SJCRH30 (cell line): ENCODE measurements at regions not wholly inside any gene's neighbourhood (a gene's known extent, or its start where the extent isn't known, plus 50 kb on each side); places are given as distances from the start of the nearest gene placed in this dataset.
"Not testable (repeated sequence)": the region's sequence is repeated elsewhere in the genome, so short reads cannot be mapped to it uniquely, and the experiment has no call there.

Source experiments
- DNase-seq, 2 experiments: peaks; one replicate each; pipeline ENCODE4 v3.0.0-alpha.2; 2015 to 2020
- H3K27ac ChIP-seq: fragments of 250-450 bp; sonication (Bioruptor Pico); 2 replicates; pipeline ENCODE4 v1.5.1; 2020; ENCODE audit warnings: mild to moderate bottlenecking, moderate library complexity
- H3K27me3 ChIP-seq: fragments of 250-450 bp; sonication (Bioruptor Pico); 2 replicates; pipeline ENCODE4 v1.5.1; 2020; ENCODE audit warnings: mild to moderate bottlenecking, moderate library complexity
- H3K36me3 ChIP-seq: fragments of 250-450 bp; sonication (Bioruptor Pico); 2 replicates; pipeline ENCODE4 v1.5.1; 2020; ENCODE audit warnings: mild to moderate bottlenecking, moderate library complexity
- H3K4me1 ChIP-seq: fragments of 250-450 bp; sonication (Bioruptor Pico); 2 replicates; pipeline ENCODE4 v1.5.1; 2020; ENCODE audit warnings: mild to moderate bottlenecking, moderate library complexity
- H3K4me3 ChIP-seq: fragments of 250-450 bp; sonication (Bioruptor Pico); 2 replicates; pipeline ENCODE4 v1.5.1; 2020; ENCODE audit warnings: mild to moderate bottlenecking, moderate library complexity
- H3K9me3 ChIP-seq: fragments of 250-450 bp; sonication (Bioruptor Pico); replicated peaks from 2 replicates; pipeline ENCODE4 v1.5.1; 2020; ENCODE audit warnings: mild to moderate bottlenecking, moderate library complexity

DNA sequence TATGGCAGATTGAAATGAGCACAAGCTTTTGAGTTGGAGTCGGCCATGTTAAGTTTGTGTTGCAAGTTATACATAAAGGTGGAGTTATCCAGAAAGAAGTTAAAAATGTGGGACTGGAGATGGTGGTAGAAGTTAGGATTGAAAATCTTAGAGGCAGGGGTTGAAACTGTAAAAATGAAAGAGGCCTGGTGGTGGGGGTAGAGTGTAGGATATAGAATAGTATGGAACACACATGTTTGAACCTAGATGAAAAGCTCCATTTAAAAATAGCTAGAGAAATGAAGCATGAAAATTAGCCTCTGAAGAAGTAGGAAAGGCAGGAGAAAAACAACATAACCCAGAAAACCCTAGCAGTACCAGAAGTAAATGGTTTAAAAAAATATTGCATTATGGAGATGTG is 131.8 kb upstream of the ENPEP start:
- Histone ChIP-seq H3K27me3 (no peaks in the 10 kb centered on the region), H3K4me3 (no peak overlapping the region), H3K9me3 (no peaks in the 10 kb centered on the region), H3K4me1 (no peaks in the 10 kb centered on the region; the same call in 1 of the 2 replicates), H3K27ac (peak overlapping the region; percentile 28), H3K36me3 (no peaks in the 10 kb centered on the region)
- peak; percentile 38 to 74 for DNase-seq

DNA sequence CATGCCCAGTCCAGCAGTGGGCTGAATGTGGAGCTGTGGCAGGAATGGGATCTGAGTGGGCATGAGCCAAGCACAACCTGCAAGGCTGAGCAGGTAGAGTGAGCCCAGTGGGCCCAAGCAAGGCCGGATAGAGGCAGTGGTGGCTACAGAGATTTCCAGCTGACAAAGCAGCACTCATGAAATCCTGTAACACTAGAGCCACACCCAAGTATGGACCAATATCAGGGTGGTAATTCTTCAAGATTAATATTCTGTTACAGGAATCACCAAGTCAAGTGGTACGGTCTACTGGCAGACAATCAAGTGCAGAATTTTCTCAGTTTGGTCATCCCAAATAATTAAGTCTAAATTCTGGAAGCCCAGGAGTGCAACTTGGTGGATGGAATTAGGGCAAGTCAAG is 132.4 kb upstream of the ENPEP start:
- Histone ChIP-seq H3K27me3 (no peaks in the 10 kb centered on the region), H3K4me1 (no peaks in the 10 kb centered on the region; the same call in 1 of the 2 replicates), H3K4me3 (no peak overlapping the region)

DNA sequence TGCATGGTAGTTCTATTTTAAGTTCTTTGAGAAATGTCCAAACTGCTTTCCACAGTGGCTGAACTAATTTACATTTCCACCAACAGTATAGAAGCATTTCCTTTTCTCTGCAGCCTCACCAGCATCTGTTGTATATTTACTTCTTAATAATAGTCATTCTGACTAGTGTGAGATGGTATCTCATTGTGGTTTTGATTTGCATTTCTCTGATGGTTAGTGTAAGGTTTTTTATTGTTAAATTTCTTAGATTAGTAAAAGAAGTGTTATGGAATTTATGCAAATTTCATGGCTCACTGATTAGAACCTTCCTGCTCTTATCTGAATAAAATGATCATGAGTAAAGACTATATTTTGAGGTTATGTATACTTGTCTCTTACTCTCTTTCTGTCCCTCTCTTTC is 134.8 kb upstream of the ENPEP start:
- not testable (repeated sequence) for H3K4me3 ChIP-seq

More for the DNA sequence above, 132.4 kb upstream of the ENPEP start:
- no peak for DNase-seq
- H3K36me3 ChIP-seq, result no peaks in the 10 kb centered on the region
- no peaks in the 10 kb centered on the region for H3K9me3 ChIP-seq
- H3K27ac ChIP-seq, result no peak overlapping the region

DNA sequence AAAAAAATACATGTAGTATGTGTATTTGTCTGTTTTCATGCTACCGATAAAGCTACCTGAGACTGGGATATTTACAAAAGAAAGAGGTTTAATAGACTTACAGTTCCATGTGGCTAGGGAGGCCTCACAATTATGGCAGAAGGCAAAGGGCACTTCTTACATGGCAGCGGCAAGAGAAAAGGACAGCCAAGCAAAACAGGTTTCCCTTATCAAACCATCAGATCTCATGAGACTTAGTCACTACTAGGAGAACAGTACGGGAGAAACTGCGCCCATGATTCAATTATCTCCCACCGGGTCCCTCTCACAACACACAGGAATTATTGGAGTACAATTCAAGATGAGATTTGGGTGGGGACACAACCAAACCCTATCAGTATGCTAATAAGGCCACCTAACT is 137.0 kb upstream of the ELOVL6 start:
- no peak overlapping the region for H3K27ac ChIP-seq
- DNase-seq, result no peak
- H3K9me3 ChIP-seq, result no peaks in the 10 kb centered on the region

More for the DNA sequence above, 134.8 kb upstream of the ENPEP start:
- not testable (repeated sequence) for H3K27ac ChIP-seq, H3K4me1 ChIP-seq, DNase-seq, H3K36me3 ChIP-seq, H3K9me3 ChIP-seq, H3K27me3 ChIP-seq

DNA sequence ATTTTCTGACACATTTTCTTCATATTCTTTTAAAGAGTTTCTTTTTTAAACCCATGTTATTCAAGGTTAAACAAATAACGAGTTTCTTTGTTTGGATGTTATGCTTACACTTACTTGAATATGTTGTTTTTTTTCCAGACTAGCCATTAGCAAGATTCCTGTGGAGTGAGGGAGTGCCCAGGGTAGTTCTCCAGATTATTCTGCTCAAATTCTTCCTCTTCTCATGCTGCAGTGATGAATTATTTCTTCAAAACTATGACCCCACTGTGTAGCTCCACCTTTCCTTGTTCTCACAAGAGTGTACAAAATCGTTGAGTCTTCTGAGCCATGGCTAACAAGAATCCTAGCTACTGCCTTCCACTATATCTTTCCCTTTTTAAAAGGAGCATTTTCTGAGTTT is 134.1 kb upstream of the ELOVL6 start:
- H3K9me3 ChIP-seq, result no peaks in the 10 kb centered on the region
- H3K4me1 ChIP-seq, result no peaks in the 10 kb centered on the region
- H3K4me3 ChIP-seq, result no peak overlapping the region
- DNase-seq, result no peak
- H3K27me3 ChIP-seq, result no peaks in the 10 kb centered on the region
- no peaks in the 10 kb centered on the region for H3K36me3 ChIP-seq
- no peak overlapping the region for H3K27ac ChIP-seq

More for the DNA sequence above, 137.0 kb upstream of the ELOVL6 start:
- no peaks in the 10 kb centered on the region for H3K36me3 ChIP-seq
- no peaks in the 10 kb centered on the region for H3K27me3 ChIP-seq
- H3K4me3 ChIP-seq, result no peak overlapping the region
- H3K4me1 ChIP-seq, result no peaks in the 10 kb centered on the region

DNA sequence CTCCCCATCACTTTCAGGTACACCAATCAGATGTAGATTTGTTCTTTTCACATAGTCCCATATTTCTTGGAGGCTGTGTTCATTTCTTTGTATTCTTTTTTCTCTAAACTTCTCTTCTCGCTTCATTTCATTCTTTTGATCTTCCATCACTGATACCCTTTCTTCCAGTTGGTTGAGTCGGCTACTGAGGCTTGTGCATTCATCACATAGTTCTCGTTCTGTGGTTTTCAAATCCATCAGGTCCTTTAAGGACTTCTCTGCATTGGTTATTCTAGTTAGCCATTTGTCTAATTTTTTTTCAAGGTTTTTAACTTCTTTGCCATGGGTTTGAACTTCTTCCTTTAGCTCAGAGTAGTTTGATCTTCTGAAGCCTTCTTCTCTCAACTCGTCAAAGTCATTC is 128.0 kb upstream of the ELOVL6 start:
- not testable (repeated sequence) for H3K9me3 ChIP-seq, H3K36me3 ChIP-seq, H3K27ac ChIP-seq, DNase-seq, H3K4me1 ChIP-seq, H3K27me3 ChIP-seq, H3K4me3 ChIP-seq

DNA sequence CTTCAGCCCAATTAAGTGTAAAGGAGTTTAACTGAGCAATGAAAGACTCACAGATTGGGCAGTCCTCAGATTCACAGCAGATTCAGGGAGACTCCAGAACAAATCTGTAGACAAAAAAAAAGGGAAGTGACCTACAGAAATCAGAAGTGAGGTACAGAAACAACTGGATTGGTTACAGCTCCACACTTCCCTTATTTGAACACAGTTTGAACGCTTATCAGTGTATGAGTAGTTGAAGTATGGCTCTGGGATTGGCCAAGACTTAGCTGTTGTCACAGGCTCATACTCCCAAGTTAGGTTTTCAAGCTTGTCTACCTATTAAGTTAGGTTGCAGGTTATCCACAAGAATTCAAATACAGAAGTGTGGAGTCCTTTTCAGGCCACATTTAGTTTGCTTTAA is 112.4 kb upstream of the ELOVL6 start:
- no peaks in the 10 kb centered on the region for H3K4me1 ChIP-seq
- H3K36me3 ChIP-seq, result no peaks in the 10 kb centered on the region
- H3K27me3 ChIP-seq, result no peaks in the 10 kb centered on the region
- no peak for DNase-seq
- no peak overlapping the region for H3K27ac ChIP-seq
- no peaks in the 10 kb centered on the region for H3K9me3 ChIP-seq
- no peak overlapping the region for H3K4me3 ChIP-seq

DNA sequence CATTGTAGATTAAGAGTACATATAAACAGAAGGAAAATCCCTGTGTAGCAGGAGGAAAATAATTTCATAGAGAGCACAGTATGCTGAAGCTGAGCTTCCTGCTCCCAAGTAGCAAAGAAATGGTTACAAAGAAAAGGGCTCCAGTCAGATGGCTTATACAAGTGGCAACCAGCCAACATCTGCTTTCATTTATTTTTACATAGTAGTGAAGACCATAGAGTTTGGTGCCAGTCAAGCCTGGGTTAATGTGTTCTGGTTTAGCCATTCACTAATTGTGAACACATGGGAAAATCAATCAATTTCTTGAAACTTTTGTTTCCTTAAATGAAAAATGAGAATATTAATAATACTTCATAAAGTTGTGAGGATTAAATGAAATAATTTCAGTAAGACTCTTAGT is 111.3 kb upstream of the ELOVL6 start:
- no peak overlapping the region for H3K27ac ChIP-seq
- no peaks in the 10 kb centered on the region for H3K36me3 ChIP-seq
- H3K4me3 ChIP-seq, result no peak overlapping the region
- no peaks in the 10 kb centered on the region for H3K9me3 ChIP-seq
- no peaks in the 10 kb centered on the region for H3K4me1 ChIP-seq
- peak in 1 of 2 experiments; percentile 36 for DNase-seq
- no peaks in the 10 kb centered on the region for H3K27me3 ChIP-seq

DNA sequence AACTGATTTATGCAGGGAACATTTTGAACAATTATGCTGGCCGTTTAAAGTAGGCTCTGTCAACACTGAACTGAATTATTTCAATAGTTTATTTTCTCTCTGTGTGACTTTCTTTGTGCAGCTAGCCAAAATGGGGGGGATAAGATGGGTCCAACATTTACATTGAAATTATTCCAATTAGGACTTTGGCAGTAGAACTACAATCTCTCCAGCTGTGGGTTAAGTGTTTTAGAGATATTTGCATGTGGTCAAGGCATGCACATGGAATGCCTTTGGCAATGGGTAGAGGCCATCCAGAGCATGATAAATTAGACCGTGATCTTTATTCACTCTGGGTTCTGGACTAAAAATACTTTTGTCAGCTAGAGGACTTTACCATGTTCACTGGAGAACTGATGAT is 107.9 kb upstream of the ELOVL6 start:
- no peak overlapping the region for H3K27ac ChIP-seq
- H3K27me3 ChIP-seq, result no peaks in the 10 kb centered on the region
- no peaks in the 10 kb centered on the region for H3K9me3 ChIP-seq
- DNase-seq, result no peak
- H3K4me1 ChIP-seq, result no peaks in the 10 kb centered on the region
- H3K4me3 ChIP-seq, result no peak overlapping the region
- no peaks in the 10 kb centered on the region for H3K36me3 ChIP-seq

DNA sequence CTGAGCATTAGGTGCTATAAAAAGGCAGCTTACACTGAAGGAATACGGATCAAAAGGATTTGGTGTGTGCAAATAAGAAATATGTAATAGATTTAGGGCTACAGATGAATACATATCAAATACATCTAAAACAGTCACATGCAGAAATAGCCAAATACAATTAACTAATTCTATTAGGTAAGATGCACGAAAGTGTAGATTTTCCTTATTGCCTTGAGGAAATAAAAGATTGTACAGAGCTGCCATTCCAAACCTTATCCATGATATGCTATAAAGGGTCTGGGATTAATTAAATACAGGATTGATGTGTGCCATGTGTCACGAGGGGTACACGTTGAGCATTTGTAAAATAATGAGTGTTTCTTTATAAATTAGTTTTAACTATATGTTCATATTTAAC is 107.0 kb upstream of the ELOVL6 start:
- DNase-seq, result no peak
- Histone ChIP-seq H3K9me3 (no peaks in the 10 kb centered on the region), H3K4me1 (no peaks in the 10 kb centered on the region), H3K27me3 (no peaks in the 10 kb centered on the region), H3K27ac (no peak overlapping the region), H3K36me3 (no peaks in the 10 kb centered on the region), H3K4me3 (no peak overlapping the region)

DNA sequence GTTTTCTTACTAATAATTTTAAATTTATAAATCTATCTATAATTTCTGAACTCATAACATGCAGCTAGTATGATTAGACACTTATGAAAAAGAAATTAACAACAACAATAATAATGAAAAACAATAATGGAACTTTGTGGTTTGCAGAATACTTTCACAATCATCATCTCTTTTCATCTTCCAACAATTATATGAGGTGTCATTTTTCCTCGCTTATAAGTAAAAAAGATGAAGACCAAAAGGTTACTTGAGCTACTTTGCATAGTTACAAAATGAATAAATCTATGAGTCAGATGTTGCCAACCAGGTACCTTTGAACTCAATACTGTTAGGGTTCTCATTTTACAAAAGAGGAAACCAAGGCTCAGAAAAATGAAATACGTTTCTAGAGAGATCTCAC is 98.5 kb upstream of the ELOVL6 start:
- H3K27ac ChIP-seq, result no peak overlapping the region
- H3K4me1 ChIP-seq, result no peaks in the 10 kb centered on the region
- H3K36me3 ChIP-seq, result no peaks in the 10 kb centered on the region
- H3K27me3 ChIP-seq, result no peaks in the 10 kb centered on the region
- H3K4me3 ChIP-seq, result no peak overlapping the region
- no peaks in the 10 kb centered on the region for H3K9me3 ChIP-seq
- DNase-seq, result no peak

DNA sequence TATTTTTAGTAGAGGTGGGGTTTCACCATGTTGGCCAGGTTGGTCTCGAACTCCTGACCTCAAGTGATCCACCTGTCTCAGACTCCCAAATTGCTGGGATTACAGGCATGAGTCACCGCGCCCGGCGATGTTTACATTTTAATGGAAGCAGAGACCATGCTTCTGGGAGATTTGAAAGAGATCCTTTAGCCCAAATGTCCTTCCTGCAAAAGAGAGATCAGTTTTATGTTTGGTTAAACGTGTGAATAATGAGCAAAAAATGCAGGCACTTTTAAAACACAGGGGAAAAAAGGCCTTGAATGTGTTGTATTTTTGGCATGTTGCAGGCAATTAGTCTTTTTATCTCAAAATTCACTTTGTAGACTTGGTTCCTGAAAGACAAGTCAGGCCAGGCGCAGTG is 95.8 kb upstream of the ELOVL6 start:
- H3K36me3 ChIP-seq, result no peaks in the 10 kb centered on the region
- no peak overlapping the region for H3K4me3 ChIP-seq
- no peaks in the 10 kb centered on the region for H3K9me3 ChIP-seq
- no peaks in the 10 kb centered on the region for H3K4me1 ChIP-seq
- no peak overlapping the region for H3K27ac ChIP-seq
- DNase-seq, result peak; percentile 13 to 18
- no peaks in the 10 kb centered on the region for H3K27me3 ChIP-seq

DNA sequence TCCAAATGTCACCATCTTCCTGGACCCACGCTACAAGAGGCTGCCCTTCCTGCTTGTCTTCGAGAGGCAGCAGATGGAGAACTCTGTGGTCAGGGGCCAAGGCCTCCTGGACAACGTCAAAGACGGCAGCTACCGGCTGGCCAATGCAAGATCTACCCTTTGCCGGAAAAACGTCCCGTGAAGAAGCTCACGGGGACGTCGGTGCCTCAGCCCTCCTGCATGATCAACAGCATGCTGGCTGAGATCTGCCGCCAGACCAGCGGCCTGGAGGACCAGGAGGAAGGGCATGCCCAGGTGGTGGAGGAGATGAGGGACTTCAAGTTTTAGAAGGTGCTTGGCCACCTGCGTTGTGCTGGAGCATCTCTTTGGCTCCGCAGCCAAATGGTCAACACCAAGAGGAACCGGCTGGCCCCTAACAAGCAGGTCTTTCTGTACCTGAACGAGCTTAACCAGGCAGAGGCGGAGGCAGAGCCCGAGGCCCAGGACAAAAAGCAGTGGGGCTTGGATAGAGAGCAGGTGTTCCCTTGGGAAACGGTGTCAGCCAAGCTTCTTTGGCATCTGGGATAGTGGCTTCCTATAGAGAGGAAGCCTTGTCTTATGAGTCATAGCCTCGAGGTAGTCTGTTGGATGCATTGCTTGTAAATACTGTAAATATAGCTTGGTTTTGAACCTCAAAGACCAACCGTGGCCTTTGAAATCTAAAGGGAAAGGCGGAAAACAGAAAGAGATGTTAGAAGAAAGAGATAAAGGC is 94.8 kb upstream of the ELOVL6 start:
- no peak overlapping the region for H3K27ac ChIP-seq
- H3K27me3 ChIP-seq, result no peaks in the 10 kb centered on the region
- no peak for DNase-seq
- no peaks in the 10 kb centered on the region for H3K36me3 ChIP-seq
- no peaks in the 10 kb centered on the region for H3K9me3 ChIP-seq
- no peaks in the 10 kb centered on the region for H3K4me1 ChIP-seq
- no peak overlapping the region for H3K4me3 ChIP-seq

DNA sequence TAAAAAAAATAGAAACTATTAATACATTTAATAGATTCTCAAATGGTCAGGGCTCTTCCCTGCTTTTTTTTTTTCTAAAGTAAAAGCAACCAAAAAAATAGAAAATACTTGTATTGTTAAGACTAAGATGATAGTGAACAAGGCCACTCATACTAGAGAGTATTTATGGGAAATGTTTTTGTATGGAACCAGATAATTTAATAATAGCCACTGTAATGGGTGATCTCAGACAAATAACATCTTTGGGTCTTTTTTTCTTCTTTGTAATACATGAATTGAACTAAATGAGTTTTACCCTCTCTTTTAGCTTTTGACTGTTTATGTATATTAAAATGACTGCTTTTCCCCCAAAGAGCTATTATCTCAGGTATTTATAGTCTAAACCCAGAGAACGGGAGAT is 92.1 kb upstream of the ELOVL6 start:
- no peak for DNase-seq
- Histone ChIP-seq H3K27me3 (no peaks in the 10 kb centered on the region), H3K4me1 (no peaks in the 10 kb centered on the region), H3K4me3 (no peak overlapping the region), H3K27ac (no peak overlapping the region), H3K9me3 (no peaks in the 10 kb centered on the region), H3K36me3 (no peaks in the 10 kb centered on the region)

DNA sequence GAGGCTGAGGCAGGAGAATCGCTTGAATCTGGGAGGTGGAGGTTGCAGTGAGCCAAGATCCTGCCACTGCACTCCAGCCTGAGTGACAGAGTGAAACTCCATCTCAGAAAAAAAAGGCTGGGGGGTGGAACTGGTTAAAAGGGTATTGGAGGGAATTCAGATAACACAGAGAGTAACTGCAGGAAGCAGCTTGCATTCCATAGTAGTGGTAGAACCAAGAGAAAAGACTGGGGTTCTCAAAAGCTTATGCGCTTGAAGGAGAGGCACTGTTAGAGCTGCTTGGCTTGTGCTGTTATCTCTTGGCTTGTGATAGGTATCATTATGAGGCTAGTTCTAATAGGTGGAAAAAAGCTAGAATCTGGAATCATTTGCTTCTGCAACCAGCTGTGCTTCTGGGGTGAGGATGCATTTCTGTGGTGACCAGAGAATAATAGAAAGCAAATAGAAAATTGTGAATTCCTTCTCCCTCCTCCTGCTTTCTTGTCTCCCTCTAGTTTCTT is 91.2 kb upstream of the ELOVL6 start:
- no peaks in the 10 kb centered on the region for H3K36me3 ChIP-seq
- no peak for DNase-seq
- H3K27me3 ChIP-seq, result no peaks in the 10 kb centered on the region
- no peaks in the 10 kb centered on the region for H3K4me1 ChIP-seq
- no peaks in the 10 kb centered on the region for H3K9me3 ChIP-seq
- no peak overlapping the region for H3K27ac ChIP-seq
- H3K4me3 ChIP-seq, result no peak overlapping the region

DNA sequence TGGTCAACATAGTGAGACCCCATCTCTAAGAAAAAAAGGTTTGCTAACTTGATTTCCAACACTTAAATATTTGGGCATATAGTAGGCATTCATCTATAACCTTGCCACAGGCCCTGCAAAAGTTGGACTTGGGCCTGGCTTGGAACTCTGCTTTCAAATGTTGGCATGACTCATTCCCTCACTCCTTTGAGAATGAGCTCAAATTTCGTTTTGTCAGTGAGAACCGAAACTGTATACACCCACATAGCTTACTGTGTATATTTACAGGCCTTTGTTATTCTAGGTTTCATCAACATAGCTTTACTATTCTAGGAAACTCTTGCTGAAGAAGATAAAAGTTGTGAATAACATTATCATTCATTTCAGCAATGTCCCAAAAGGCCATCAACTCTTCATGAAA is 88.7 kb upstream of the ELOVL6 start:
- Histone ChIP-seq H3K36me3 (no peaks in the 10 kb centered on the region), H3K27ac (no peak overlapping the region), H3K4me1 (no peaks in the 10 kb centered on the region), H3K4me3 (no peak overlapping the region), H3K9me3 (no peaks in the 10 kb centered on the region), H3K27me3 (no peaks in the 10 kb centered on the region)
- DNase-seq, result peak in 1 of 2 experiments; percentile 45
